NCI-H2107 treated with DMSO at 0.1 percent for 48 hours (cell line): ENCODE measurements at regions not wholly inside any gene's neighbourhood (a gene's known extent, or its start where the extent isn't known, plus 50 kb on each side); places are given as distances from the start of the nearest gene placed in this dataset.

Experiments used
- DNase-seq: peaks from one replicate; lab custom pipeline; 2025; ENCODE audit not compliant: unreplicated experiment; lab: John Stamatoyannopoulos, UW

GRCh38 chr2:126515471-126515870, 140.5 kb upstream of the GYPC start:
- DNase-seq: no peak

DNA sequence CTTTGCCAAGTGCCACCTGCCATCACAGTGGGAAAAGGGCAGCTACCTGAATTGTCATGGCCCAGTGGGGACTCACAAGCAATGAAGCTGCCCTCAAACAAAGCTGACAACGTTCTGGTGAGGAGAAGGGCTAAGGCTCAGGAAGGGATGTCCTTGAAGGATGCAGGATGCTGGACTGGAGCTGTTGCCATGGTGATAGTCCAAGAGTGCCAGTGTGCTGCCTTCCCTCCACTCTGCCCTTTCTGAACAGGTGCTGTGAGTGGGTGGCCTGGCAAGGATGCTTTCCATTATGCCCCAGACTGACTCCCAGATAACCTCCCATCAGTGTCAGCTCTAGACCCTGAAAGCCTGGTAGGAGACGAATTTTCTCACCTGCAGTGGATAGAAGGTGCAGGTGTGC, 137.8 kb upstream of the GYPC start:
- no peak for DNase-seq

DNA sequence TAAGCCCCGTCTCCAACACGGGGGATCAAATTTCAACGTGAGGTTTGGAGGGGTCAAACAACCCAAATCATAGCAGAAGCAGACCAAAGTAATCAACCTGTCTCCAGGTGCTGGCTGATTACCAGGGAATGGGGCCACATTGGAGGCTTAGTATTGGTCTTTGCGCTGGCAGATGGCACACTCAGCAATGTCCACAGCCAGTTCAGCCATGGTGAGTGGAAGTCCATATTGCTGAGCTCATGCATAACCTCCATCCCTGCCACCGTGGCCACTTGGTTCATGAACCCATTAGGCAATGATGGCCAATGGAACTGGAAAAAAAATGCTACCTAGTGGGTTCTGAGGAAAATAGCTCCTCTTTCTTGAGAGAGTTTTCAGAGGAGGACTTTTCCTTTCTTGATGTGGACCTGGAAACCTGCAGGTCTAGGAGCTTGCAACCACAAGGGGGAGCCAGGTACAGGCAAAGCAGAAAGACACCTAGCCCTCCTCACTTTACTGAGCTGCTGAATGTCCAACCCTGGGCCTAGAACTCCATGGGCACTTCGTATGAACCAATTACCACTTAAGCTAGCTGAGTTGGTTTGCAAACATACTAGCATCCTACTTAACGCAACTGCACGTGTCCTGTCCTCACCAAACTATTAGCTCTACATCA, 128.0 kb upstream of the GYPC start:
- no peak for DNase-seq

DNA sequence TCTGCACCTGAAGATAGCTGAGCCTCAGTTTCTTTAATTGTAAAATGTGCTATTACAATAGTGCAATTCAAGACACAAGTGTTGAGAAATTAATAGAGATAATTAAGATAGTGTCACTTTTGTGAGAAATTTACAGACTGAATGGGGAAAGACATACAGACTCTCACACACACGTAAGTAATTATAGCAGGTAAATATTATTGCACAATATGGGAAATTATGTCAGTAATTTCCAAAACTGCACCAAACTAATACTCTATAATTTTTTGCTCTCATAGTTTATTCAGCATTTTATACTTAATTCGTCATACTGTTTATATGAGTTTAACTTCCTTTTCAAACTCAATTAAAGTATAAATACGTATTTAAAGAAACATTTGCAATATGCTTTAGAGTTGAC, 124.9 kb upstream of the GYPC start:
- no peak for DNase-seq

GRCh38 chr2:126534478-126534877, 121.5 kb upstream of the GYPC start:
- no peak for DNase-seq

DNA sequence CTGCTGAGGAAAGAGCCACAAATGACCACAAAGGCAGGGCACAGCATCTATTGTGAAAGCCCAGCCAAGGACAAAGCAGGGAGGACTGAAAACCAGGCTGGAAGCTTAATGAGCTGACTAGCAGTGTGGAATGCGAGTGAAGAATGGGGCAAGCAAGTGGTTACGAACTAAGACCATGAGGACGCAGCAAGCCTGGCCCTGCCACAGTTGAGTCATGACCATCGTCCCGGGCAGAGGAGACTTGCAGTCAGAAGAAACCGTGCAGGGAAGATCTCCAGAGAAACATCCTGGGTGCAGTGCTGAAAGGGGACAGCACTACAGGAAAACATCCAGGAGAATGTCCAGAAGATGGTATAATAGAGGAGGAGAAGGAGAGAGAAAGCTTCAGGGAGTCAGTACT, 120.5 kb upstream of the GYPC start:
- DNase-seq: no peak

- DNase-seq: no peak
Observed at GRCh38 chr2:126536605-126537200, 119.3 kb upstream of the GYPC start.

GRCh38 chr2:126539101-126539500, 116.9 kb upstream of the GYPC start:
- DNase-seq: no peak

DNA sequence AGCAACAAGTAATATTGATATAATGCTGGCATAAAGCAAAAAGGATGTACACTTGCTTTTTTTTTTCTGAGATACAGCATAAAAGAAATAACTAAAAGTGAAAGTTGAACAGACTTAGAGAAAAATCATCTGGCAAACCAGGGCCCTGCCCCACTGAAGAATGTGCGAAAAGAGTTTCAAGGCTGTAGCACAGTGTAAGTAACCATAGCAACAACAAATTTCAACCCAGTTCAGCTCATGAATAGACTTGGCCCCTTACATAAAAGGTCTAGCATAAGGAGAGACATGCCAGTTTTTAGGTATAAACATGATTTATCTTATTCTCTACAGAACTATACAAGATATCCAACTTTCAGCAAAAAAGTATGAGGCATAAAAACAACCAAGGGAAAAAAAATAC, 113.7 kb upstream of the GYPC start:
- no peak for DNase-seq

- no peak for DNase-seq
Observed at GRCh38 chr2:126543081-126543480, 112.9 kb upstream of the GYPC start.

- no peak for DNase-seq
Observed at GRCh38 chr2:126558029-126558428, 97.9 kb upstream of the GYPC start.

- no peak for DNase-seq
Observed at GRCh38 chr2:126568734-126569133, 87.2 kb upstream of the GYPC start.

DNA sequence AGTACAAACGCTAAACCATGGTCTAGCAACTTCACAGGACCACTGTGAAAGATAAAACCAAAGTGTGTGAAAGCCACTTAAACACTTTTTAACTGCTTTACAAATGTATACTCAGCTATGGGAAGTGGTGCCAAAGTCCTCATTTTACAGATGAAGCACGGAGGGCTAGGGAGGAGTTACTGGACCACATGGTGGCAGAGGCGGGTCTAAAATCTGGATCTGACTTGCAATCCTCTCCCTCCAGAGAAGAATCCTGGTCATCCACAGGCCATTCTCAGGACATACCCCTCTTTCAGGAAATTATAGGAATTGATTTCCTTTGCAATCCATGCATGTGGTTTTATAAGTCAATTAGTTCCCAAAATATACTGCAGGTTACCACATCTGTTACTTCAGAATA, 84.6 kb upstream of the GYPC start:
- DNase-seq: no peak

DNA sequence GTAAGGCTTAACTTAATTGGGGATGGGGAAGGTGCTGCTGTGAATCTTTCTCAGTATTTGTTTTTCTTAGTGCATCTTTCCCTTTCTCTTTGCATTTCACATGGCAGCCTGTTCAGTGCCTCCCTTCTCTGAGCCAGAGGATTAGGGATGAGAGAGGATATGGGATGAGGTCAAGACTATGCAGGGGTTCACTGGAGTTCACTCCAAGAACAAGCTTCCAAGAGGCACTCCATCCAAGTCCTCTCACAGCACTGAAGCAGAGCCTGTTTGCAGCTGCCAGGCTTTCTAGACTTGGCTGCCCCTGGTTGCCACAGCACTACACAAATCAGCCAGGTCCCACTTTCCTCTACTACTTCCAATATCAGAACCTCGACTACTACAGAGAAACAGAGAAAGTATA, 80.3 kb upstream of the GYPC start:
- no peak for DNase-seq

GRCh38 chr2:126579868-126580267, 76.1 kb upstream of the GYPC start:
- DNase-seq: no peak

GRCh38 chr2:126586317-126586716, 69.6 kb upstream of the GYPC start:
- no peak for DNase-seq

DNA sequence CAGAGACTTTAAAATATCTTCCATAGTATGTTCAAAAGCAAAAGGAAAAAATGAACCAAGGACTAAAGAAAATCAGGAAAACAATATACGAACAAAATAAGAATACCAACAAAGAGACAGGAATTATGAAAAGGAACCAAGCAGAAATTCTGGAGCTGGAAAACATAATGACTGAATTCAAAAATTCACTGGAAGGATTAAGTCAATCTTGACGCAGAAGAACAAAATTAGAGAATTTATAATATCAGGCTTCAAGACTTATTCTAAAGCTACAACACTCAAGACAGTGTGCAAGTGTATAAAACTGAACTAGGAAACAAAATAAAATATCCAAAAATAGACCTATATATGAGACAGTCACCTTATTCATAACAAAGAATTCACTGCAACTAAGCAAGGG, 56.9 kb upstream of the GYPC start:
- DNase-seq: no peak

GRCh38 chr2:126600742-126601141, 55.2 kb upstream of the GYPC start:
- no peak for DNase-seq

DNA sequence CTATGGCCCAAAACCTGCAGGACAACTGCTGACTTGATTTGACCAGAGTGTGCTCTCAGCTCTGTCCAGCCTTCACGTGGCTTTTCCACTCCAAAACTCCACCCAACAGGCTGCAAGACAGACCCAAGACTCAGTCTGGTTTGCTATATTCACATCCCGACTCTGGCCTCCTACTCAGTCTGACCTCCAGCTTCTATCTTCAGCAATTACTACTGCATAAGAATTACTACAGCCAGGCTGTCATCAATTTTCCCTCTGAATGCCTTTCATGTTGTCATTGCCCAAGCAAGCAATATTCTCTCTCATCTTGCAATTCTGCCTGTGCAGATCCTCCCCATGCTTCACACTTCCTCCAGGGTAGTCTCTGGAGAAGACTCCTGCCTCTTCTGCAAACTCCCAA, 53.6 kb upstream of the GYPC start:
- DNase-seq: no peak
